GM18951 (cell line): ENCODE measurements at regions not wholly inside any gene's neighbourhood (a gene's known extent, or its start where the extent isn't known, plus 50 kb on each side); places are given as distances from the start of the nearest gene placed in this dataset.
"Not testable (repeated sequence)": the region's sequence is repeated elsewhere in the genome, so short reads cannot be mapped to it uniquely, and the experiment has no call there.

ENCODE experiments used
- POLR2A ChIP-seq: IDR thresholded peaks from 4 replicates; pipeline ENCODE4 v1.6.1; 2011; ENCODE audit warnings: mild to moderate bottlenecking; ENCODE audit not compliant: insufficient read length, insufficient read depth; ENCODE audit errors: extremely low read depth
- in situ Hi-C: fragments of 300-500 bp; cut with MboI; formaldehyde crosslinking; loops from one replicate; pipeline ENCODE4 v1.12.0; 2022; ENCODE audit warnings: low sequenced_read_pairs, mixed read lengths, inconsistent platforms; ENCODE audit not compliant: unreplicated experiment

DNA sequence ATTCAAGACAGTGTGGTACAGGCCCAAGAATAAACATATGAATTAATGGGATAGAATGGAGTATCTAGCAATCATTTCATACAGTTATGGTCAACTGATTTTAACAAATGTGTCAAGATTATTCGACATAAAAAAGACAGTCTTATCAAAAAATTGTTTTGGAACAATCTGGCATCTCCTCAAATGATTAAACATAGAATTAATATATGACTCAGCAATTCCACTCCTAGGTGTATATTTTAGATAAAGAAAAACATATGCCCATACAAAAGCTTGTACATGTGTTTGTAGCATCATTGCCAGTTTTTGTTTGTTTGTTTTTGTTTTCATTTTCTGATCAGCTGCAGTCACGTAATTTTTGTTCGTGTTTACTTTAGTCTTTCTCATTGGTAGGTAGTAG lies 1188.3 kb downstream of the BRINP3 start:
- in situ Hi-C loops: no loop called here
- no peak for TF ChIP-seq POLR2A

DNA sequence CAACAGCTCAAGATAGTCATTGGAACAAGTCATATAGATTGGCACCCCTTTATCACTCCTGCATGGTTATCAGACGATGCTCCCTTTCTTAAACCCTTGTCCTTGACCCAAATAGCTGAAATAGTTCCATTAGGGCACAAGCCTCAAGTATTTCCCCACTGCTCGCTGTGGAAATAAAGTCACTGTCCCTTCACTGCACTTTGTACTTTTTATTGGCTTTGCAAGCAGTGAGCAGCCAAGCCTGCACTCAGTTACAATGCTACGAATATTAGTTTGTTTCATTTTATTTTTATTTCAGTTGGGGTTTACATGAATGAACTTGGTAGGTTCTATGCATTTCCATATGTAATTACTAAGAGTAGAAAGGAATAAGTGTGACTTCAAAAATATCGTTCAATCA lies 1176.4 kb downstream of the BRINP3 start:
- in situ Hi-C loops: no loop called here
- TF ChIP-seq POLR2A: no peak

DNA sequence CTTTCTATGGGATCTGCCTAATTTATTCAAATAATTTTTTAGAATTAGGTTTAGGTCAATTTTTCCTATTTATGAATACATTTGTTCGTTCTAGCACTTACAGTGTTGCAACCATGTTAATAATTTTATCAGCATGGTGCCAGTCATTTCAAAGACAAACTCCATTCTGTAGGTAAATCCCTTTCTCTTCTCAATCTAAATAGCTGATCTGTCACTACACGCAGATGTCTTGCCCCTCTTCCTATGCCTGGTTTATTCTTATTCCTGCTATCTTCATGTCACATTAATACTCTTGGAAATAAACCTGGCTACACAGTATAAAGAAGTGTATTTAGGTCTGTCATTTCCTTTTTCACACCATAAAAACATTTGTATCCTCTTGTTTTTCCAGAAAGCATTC lies 1172.4 kb downstream of the BRINP3 start:
- no peak for TF ChIP-seq POLR2A
- in situ Hi-C loops: no loop called here

DNA sequence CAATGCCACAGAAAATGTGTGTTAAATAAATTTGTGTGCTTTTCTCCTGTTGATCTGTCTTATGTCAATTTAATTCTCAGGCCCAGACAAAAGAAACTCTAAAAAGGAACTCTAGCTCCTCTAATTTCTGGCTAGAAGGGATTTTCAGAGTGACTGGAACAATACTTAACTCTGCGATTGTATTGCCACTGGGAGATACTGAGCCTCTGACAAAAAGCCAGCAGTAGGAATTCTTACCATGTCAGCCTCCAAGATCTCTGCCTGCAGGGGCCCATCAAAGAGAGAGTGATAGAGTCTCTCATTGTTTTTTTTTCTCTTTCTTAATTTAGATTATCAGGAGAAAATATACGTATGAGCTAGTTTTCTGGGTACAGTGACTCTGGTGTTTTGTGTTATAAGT lies 1165.7 kb downstream of the BRINP3 start:
- no peak for TF ChIP-seq POLR2A
- in situ Hi-C loops: no loop called here

DNA sequence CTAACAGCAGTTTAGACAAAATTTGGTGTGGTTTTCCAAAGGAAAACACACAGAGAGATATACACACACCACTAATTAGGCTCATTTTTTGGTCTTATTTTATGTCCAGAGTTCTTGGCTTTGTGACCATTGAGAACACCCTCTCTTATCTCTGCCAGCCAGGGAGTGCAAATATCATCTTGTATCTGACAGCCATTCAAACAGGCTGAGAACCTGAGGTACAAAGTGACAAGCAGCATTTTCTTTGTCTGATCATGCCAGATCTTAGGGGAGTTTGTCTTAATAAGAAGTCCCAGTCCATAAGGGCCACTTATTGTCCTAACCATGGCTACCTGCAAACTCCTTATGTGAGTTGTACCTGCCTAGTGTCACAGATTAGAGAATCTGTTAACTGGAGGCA lies 1165.2 kb downstream of the BRINP3 start:
- no peak for TF ChIP-seq POLR2A
- in situ Hi-C loops: no loop called here

DNA sequence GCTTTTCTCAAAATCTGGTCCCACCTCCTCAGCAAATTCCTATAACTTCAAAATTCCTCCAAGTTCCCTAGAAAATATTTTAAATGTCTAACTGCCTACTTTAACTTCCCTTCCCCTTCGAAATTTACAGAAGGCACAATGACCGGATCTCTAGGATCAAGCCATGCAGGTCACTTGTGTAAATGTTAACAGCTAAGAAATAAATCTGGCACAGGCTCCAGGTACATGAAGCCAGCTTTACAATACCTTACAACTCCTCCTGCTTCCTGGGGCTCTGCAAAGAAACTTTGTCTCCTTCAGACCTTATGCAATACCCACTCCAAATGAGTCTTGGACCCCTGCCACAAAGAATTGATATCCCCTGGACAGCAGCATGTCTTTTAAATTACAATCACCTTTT lies 1164.2 kb downstream of the BRINP3 start:
- in situ Hi-C loops: no loop called here
- no peak for TF ChIP-seq POLR2A

DNA sequence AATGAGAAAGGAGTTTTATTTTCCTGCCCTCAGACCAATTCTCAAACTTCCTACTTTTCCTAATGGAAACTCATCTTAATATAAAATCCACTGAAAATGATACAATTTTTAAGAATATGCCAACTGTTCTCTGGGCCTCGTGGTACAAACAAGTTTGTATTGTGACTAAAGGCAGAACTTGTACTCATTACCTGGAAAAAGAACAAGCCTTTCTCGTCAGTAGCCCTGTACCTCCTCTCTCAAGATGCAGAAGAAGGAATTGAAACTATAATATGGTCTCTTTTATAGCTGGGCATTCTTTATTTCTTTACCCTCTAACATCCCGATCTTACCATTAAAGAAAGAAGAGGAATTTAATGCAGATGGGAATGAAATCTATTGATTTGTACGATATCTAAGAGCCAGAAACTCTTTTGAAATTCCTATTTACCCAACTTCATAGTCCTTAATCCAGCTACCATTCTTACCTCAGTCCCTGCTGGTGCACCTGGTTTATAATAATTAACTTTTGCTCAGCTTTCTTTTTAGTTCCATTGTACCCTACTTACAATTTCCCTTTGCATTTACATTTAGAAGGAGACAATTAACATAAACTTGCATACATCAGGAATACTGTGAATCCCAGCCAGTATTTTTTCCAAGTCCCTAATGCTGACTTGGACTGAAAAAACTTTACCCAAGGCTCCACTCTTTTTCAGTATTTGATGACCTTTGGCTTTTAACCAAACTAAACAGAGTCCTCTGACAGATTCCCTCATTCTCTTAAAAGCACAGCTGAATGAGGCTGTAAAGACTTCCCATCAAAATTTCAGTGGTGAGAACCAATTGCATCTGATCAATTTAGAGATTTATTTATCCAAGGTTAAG lies 1162.4 kb downstream of the BRINP3 start:
- no peak for TF ChIP-seq POLR2A
- in situ Hi-C loops: no loop called here

GRCh38 chr1:189323091-189323490 lies 1154.6 kb downstream of the BRINP3 start:
- in situ Hi-C loops: no loop called here
- no peak for TF ChIP-seq POLR2A

GRCh38 chr1:189331071-189331470 lies 1146.6 kb downstream of the BRINP3 start:
- in situ Hi-C loops: not testable (repeated sequence)

GRCh38 chr1:189336115-189337100 lies 1141.3 kb downstream of the BRINP3 start:
- TF ChIP-seq POLR2A: no peak
- in situ Hi-C loops: no loop called here

- TF ChIP-seq POLR2A: no peak
- in situ Hi-C loops: no loop called here
These were observed 1128.1 kb downstream of the BRINP3 start for GRCh38 chr1:189349607-189350006.

DNA sequence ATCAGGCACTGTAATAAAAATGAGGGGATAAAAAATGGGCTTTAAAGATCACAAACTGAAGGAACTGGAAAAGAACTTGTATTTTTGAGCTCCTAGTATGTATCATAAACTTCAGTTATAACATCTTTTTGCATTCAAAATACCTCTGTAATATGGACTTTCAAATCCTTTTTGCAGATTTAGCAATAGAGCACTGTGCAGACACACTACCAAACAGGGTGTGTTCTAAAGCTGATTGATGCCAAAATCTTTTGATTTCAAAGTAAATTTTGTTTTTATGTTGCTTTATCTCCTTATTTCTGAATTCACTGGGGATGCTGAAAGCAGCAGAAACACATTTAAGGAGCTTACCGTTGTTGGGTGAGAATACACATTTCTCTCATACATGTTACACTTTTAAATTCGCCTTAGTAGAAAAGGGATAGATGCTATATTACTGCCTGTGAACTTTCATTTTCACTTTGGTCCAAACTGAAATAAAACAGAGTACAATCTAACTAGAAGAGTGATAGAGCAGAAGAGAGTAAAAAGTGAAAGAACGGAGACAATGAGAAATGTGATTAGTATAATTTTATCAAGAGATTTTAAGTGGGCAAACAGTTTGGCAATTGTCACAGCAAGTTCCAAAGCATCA lies 1126.6 kb downstream of the BRINP3 start:
- in situ Hi-C loops: no loop called here
- no peak for TF ChIP-seq POLR2A

GRCh38 chr1:189351960-189352359 lies 1125.7 kb downstream of the BRINP3 start:
- in situ Hi-C loops: no loop called here
- TF ChIP-seq POLR2A: no peak
